ENCODE measurements at regions not wholly inside any gene's neighbourhood (a gene's known extent, or its start where the extent isn't known, plus 50 kb on each side); places are given as distances from the start of the nearest gene placed in this dataset.
A peak's percentile ranks its signal among the peaks of the same experiment; 100 is the strongest.

DNA sequence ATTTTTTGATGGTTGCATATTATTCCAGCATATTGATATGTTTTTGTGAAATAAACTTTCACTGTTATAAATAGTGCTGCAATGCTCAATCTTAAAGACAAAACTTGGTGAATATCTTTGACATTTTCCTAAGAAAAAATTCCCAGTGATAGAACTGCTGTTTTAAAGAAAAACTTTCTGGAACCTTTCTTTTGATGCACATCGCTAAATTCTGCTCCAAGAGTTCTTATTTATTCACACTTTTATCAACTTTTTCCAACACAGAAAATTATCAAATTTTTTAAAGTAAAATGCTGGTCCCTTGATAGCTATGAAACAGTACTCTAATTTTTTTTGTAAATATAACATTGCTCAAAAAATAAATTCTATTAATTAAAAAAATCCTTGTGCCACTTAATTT lies 196.6 kb downstream of the HS3ST3A1 start:
- DNase-seq: no peak

DNA sequence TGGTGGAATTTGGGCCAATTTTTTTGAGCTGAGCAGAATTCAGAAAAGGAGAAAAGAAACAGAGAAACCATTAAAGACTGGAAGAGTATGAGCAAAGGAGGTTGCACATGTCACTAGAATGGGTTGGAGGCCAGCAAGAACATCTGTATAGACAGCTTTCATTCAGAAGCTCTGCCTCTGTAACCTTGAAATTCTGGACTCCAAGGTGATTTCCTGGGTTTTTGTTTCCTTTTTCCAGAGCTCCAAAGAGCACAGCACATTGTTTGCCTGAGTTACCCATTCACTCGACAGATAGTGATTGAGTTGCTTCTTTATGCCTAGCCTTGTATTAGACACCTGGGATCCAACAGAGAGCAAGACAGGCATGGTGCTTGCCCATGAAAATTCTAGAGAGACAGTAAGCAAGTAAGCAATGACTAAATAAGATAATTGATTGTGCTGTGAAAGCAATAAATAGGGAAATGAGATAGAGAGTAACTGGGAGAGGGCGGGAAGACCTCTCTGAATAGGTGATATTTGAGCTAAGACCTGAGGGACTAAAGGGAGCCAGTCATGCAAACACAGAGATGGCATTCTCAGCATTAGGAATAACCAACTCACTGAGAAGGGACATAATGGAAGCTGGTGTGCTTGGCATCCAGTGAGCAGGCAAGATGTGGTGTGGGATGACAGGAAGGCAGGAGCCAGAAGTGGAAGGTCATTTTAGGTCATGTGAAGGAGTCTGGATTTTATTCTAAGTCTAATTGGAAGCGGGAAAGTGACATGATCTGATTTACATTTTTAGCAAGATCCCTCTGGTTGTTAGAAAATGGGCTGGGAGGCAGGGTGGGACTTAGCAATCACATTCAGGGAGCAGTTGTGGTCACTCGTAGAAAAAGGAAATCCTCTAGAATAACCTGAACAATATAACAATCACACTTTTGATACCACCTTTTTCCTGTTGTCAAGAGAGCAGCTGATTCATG lies 197.5 kb downstream of the HS3ST3A1 start:
- DNase-seq: no peak

DNA sequence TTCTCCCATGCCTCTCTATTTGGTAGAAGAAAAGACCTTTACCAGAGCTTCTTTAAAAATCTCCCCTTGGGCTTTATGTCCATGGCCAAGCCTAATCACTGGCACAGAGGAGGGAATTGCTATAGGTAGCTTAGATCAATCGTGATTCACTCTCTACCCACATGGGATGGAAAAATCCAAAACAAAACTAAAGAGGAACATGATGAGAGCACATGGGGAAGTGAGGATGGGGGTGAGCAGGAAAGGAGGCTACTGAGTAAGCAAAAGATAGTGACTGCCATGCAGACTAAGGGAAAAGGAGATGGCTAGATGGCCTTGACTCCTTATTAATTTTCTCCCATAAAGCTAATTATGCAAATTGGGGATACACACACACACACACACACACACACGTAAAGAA lies 201.2 kb downstream of the HS3ST3A1 start:
- no peak for DNase-seq

DNA sequence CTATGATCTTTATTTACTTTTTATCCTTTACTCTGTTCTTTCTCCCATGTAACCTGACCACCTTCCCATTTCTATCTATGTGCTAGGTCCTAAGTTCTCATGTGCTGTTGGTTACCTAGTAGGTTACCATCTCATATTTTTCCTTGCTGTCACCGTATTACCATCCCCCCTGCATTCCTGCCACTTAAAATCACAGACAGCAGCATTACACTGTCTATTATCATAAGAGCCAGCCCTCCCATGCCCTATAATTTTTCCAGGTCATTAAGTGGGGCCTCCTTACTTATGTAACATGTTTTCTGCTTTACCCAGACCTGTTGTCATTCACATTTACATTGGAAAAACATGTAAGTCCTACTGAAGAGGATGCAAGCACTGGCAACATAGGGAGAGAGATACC lies 202.9 kb downstream of the HS3ST3A1 start:
- DNase-seq: no peak

DNA sequence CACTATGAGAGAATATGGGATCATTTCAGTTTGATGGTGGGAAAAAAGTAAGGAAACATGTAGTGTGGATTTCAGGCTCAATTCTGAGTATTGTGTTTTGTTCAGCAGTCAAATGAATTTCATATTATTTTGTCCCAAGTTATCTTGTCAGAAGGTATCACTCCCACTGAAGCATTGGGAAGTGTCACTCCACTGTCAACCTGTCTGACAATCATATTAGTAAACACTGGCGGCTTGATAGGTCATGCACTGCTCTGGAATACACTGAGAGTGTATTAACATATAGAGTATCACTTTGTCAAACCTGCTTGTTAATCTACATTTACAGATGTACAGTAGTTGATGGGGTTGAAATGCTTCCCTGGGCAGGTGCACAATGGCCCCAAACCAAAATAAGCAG lies 203.6 kb downstream of the HS3ST3A1 start:
- DNase-seq: no peak

DNA sequence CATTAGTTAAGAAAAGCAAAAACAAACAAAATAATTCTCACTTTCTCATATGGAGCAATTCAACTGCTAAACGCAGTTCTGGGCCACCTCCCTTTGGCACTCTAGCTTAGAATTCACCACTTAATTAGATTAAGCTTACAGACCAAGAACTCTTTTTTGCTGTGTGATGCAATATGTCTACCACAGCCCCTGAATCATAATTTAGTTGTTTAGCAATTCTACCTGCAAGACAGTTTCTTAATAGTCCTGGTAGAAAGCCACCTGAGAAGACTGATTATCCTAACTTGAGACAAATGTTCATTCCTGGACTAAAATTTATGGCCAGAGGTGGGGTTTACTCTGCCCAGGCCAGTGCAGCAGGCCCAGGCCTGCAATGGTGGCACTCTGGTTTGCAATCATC lies 205.9 kb downstream of the HS3ST3A1 start:
- DNase-seq: no peak

DNA sequence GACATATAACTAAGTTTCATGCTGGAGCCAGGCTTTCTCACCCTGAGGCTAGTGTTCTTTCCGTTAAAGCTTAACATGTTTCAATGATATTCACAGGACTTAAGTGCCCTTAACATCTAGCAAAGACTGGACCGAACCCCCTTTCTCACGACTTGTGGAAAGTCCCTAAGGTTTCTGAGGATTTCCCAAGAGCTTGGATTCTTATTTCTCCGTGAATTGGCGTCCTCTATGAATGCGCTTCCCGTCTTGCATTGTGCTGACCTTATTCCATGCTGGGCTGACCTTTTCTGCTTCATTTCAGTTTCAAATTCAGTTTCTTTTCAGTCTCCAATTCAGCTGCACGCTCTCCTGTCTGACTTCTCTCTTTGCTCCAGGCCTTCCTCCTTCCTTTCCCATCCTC lies 206.4 kb downstream of the HS3ST3A1 start:
- no peak for DNase-seq

DNA sequence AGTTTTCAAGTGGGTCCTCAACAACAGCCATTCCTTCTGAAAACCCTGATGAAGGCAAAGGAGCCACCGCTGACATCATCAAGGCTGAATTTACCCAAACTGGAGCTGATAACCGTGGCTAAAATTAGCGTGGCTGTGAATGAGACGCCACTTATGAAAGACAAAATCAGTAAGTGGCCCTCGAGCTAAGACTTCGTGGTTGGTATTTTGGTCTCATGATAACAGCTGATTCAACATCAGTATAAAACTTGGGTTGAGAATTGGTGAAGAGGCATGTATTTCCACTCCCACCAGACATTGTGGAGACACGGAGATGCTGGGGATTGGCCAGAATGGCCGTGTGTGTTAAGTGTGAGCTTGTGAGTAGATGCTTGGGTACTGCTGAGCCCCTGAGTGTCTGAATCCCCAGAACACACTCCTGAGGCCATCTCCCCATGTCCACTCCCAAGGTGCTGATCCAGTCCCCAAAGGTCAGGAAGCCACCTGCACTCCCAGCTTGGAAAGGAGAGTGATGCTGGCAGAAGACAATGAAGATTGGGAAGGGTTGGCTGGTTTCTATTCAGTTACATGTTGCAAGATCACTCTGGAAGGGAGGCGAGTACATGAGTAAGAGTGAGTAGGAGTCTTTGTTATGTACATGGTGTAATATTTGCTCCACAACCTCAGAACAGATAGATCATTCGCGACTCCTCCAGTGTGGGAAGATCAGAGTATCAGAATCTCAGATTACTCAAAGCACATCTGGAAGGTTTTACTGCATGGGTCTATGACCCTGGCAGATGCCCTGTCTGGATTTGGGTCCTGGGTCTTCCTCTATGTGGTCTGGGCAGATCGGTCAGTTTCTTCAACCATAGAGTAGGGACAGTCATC lies 207.7 kb downstream of the HS3ST3A1 start:
- DNase-seq: no peak

DNA sequence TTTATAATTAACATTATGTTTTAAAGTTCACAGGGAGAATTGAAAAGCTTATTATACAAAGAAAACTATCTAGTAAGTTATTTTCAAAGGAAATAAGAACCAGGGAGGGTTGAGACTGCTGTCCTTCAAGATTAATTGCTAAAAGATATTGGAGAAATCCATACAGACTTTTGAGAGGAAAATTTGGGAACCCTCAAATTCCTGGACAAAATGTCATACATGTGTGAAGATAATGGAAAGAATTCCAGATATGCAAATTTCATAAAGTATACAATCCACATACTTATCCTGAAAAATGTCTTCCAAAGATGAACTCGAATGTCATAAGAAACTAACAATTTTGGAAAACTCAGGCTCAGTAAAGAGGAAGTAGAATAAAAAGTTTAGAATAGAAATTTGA lies 213.8 kb downstream of the HS3ST3A1 start:
- no peak for DNase-seq

DNA sequence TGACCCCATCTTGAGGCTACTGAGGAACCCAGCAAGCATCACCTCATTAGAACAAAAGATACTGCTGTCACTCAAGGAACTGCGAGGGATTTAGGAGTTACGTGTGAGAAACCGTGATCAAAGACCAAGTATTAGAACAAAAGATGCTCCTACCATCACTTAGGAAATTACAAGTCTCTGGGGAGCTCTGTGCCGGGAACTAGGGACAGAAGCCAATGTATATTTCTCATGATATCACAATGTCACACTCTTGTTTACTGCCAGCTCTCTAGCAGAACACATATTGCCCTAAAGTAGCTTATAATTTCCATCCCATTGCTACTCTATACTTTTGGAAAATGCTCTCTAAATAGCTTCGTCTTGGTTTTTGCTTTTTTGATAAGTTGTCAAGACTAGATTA lies 214.5 kb downstream of the HS3ST3A1 start:
- no peak for DNase-seq

DNA sequence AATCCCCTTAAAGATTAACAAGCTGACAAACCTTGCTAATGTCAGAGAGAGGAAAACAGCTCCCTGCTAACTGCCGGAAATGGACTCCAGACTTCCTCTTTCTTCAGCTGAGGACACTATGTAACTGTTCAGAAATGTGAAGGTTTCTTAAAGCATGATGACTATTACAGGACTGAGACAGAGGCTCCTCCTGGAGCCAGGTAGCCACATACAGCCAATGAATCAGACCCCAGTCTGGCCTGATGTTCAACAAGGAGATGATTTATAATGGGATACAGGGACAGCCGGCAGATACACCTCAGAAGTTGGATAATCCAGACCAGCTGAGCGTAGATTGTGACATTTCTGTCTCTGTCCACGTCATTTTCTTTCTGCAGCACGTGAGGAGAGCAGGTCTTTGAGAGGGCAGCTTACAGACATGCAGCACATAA lies 216.2 kb downstream of the HS3ST3A1 start:
- DNase-seq: peak; percentile 76

DNA sequence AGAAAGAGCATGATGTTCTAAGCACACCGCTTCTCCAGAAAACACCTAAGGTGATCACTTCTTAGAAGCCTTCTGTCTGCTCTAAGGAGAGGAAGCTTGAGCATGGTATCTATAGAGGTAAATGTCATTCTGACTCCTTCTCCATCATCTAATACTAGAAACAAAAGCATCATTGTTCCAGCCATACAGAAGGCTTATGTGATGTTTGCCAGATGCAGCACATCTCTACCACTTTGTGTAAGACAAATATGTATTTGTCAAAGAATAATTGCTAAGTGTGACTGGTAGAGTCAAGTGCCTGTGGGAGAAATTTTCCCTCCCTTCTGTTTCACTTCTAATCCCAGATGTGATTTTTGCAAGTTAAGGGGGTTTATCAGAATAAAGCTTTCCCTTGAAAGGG lies 217.1 kb downstream of the HS3ST3A1 start:
- DNase-seq: no peak

DNA sequence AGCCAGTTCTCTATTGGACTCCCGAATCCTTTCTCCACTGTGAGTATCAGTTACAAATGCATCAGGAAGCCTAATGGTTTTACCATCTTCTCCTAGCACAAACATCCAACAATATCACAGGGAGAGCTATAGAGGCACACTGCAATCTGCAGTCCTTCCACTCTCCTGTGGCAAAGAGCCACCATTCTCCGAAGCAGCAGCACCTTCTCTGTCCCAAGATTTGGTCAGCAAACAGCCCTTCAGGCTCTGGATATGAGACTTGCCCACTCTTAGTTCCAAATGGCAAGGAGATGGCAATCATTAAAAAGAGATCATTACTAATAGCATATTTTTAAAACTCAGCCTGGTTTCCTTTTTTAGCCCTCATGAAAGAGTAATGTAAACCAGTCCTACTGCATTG lies 223.4 kb downstream of the HS3ST3A1 start:
- no peak for DNase-seq

DNA sequence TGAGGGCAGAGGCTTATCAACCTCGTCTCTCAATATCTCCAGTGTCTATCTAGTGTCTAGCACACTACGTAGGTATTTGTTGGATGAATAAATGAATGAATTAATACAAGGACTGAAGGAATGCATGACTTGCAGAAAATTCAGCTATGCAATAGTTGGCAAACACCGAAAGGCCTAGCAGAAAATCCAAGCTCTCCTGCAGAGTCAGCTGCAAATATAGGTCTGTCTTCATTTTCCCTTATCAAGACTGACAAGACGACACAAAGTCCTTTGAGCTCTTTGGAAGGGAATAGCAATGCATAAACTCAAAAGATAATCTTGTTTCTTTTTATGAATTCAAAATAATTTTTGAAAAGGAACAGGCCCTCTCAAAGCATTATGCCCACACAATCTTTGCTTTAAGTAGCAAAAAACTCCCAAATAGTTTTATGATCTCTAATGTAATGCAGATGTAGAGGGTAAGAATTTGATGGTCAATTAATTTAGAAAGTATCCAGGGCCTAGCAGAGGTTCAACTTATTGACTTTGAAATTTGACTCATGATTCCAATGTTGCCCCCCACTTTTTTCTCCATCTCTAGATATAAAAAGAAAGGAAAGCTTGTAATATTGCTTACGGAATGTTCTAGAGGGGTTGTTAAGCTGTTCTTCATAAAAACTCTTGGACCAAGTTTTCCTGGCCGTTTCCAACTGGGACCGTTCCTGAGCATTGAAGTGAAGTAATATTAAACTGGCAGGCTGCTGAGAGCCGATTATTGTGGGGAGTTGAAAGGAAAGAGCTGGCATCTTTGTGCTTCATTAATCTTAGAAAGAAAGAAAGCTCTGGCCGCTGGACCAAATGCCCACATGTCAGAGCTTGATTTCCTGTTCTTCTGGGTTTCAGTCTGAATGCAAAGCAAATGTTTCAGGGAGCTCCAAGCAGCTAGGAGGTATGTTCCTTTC lies 227.3 kb downstream of the HS3ST3A1 start:
- DNase-seq: no peak

DNA sequence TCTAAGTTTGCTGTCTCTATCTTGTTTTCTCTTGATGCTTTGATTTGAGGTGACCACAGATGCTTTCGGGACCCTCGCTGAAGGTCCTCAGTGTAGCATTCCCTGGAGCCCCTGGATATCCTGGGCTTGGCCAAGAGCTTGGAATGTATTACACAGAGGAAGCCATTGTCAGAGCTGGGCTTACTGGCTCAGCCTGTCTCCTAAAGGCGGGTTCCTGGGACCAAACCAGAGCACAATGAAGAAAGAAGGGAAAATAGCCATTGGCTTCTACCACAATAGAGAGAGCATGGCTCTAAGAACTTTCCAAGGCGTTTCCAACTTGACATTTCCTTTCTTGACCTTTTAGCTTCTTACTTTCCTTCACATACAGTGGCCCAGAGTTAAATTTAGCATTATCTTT lies 229.3 kb downstream of the HS3ST3A1 start:
- no peak for DNase-seq

DNA sequence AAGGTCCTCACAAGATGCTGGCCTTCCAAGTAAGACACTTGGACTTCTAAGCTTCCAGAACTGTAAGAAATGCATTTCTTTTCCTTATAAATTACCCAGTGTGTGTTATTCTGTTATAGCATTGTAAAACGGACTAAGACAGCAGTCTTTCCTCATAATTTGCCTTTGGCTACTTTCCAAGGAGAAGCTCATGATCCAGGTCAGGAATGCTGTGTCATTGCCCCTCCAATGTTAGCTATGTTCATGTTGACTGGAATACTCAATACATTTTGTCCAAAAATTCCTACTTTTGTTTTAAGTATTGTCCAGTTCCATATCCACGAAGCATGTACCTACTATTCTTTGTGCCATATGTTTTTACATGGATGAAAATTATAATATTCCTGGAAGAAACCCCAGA lies 234.6 kb downstream of the HS3ST3A1 start:
- no peak for DNase-seq

DNA sequence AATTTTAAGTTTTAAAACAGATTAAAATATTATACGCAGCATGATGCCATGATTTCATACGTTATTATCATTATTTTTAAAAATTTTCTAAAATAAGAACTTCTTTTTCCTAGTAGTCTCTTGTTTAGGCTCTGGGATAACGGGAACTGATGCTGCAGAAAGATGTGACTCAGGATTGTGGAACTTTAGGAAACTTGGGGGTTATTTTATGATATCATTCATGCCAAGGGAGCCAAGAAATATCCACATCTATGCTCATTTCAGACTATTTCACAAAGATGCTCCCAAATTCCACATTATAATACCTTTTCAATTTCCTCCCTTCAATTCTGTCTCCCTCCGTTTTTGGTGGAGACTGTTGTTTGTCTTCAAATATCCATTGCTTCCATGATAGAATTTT lies 236.4 kb downstream of the HS3ST3A1 start:
- DNase-seq: no peak

DNA sequence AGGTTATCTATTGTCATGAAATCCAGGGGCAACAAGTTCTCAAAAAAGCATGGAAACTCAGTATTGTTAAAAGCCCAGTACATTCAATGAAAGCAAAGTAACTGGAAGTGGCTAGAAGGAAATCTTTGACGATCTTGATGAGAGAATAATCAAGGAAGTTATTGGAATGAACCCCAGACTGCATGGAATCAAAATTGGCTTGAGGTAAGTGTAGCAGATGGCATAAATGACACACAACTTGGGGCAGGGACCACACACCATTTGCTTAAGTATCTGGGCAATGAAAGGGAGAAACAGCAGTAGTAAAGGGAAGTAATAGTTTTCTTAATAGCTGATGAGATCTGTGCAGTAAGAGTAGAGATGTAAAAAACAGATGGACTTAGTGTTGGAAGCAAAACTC lies 238.0 kb downstream of the HS3ST3A1 start:
- DNase-seq: no peak

DNA sequence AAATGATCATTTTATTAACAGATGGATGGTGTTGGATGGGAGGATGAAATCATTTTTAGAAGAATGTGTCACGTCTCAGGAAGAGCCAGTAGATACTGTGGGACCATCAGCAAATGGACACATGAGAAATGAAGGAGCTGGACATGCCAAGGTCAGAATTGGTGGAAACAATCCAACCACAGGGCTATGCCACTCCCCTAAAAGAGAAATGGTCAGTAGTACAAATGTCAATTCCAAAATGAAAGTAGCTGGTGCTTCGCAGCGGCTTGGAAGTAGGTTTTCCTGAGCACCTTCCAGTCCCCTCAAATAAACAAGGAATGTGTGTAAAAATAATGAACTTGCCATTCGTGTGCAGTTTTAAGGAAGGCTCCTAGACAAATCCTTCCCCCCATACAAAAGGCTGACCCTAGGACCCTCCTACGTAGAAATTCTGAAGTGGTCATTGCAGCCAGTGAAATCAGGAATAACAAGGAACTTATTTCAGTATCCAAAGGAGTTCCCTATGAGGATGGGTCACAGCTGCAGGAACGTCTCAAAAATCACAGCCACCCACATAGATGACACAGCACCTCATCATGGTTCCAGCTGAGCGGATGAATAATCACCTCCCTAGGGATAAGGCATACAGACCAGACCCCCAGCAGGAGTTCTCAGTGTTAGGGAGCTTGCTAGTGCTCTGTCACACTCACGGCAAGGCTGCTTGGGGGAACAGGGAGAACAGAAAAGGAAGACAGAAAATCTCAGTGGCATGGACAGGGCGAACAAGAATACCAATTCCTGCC lies 239.2 kb downstream of the HS3ST3A1 start:
- no peak for DNase-seq

DNA sequence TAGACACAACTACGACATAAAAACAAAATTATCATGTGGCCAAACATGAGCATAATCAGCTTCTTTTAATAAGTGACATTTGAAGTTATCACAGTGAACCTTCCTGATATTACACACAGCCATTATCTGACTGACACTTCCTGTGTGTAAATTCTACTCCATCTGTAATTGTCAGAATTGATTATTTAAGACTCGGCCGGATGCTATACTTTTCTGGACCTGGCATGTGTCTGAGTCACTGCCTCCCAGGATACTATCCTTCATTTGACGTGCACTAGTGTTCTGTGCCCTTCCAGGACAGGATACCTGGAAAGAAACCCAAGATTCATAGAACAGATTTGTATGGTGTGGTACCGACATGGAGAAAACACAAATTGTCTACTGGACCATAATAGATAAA lies 242.0 kb downstream of the HS3ST3A1 start:
- DNase-seq: no peak

DNA sequence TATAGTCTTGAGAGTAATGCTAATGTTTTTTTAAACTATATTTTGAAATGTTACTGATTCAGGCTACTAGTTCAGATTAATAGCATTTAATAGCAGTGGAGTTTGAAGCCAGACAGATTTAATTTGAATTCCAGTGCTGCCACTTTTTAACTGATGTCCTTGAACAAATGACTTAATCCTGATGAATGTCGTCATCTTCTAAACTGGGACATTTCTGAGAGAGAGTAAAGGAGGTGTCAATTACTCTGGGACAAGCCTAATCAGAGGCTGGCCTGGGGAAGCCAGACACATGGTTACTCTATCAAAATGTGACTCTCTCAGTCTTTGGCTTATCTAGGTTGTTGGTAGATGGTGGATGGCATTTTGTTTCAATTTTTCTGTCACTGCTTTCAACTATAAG lies 246.7 kb downstream of the HS3ST3A1 start:
- DNase-seq: no peak

DNA sequence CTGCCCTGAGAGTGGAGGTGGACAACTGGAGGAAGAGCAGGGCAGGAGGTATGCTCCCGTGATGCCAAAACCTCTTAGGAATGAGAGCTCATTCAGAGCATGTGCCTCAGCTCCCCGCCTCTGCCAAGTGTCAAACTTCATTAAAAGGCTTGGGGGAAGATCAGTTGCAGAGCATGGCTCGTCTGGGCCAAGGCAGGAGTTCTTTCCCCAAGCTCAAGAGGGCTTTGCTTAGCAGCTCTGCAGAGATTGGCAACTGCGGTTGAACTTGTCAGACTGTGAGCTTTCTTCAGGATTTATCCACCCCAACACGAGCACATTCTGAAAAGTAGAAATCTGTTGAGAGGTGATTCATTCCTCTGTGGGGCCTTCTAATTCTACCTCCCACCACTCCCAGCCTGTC lies 248.1 kb downstream of the HS3ST3A1 start:
- no peak for DNase-seq

All from hematopoietic multipotent progenitor cell treated with erythropoietin and hydrocortisone succinate and interleukin-3 and kit ligand, for 4 days (in vitro differentiated cells).